Renal cortex interstitium (tissue), 11 donors: ENCODE measurements at regions not wholly inside any gene's neighbourhood (a gene's known extent, or its start where the extent isn't known, plus 50 kb on each side); places are given as distances from the start of the nearest gene placed in this dataset.
"Not testable (repeated sequence)": the region's sequence is repeated elsewhere in the genome, so short reads cannot be mapped to it uniquely, and the experiment has no call there.

Experiments
- DNase-seq, 11 donors: peaks; one replicate each; pipeline ENCODE4 v3.0.0-alpha.2; 2013; ENCODE audit warnings: low read depth in 9 of 11, low spot score in 4 of 11; ENCODE audit errors: extremely low read depth in 1 of 11

- DNase-seq = no peak
These were observed 258.6 kb downstream of the KTN1 start for GRCh38 chr14:55838529-55839052.

GRCh38 chr14:55839301-55839947 is 259.4 kb downstream of the KTN1 start:
- DNase-seq = not testable (repeated sequence)

GRCh38 chr14:55840821-55841220 is 260.8 kb downstream of the KTN1 start:
- no peak for DNase-seq

GRCh38 chr14:55841625-55842024 is 261.6 kb downstream of the KTN1 start:
- no peak for DNase-seq

GRCh38 chr14:55843718-55844403 is 263.9 kb downstream of the KTN1 start:
- DNase-seq = no peak

GRCh38 chr14:55845963-55846825 is 266.2 kb downstream of the KTN1 start:
- DNase-seq = no peak

- no peak for DNase-seq
These were observed 266.9 kb downstream of the KTN1 start for GRCh38 chr14:55846826-55847446.

- DNase-seq = no peak
These were observed 267.8 kb downstream of the KTN1 start for GRCh38 chr14:55847766-55848165.

GRCh38 chr14:55848964-55849363 is 269.0 kb downstream of the KTN1 start:
- no peak for DNase-seq

- DNase-seq = no peak
These were observed 268.4 kb upstream of the PELI2 start for GRCh38 chr14:55849833-55850232.

GRCh38 chr14:55850825-55851241 is 267.4 kb upstream of the PELI2 start:
- DNase-seq = no peak

GRCh38 chr14:55851301-55851700 is 266.9 kb upstream of the PELI2 start:
- no peak for DNase-seq

- no peak for DNase-seq
These were observed 266.2 kb upstream of the PELI2 start for GRCh38 chr14:55851961-55852360.

- no peak for DNase-seq
These were observed 262.5 kb upstream of the PELI2 start for GRCh38 chr14:55855751-55856150.

- no peak for DNase-seq
These were observed 259.6 kb upstream of the PELI2 start for GRCh38 chr14:55858604-55859003.

GRCh38 chr14:55861561-55861960 is 256.6 kb upstream of the PELI2 start:
- not testable (repeated sequence) for DNase-seq

GRCh38 chr14:55864890-55865655 is 253.1 kb upstream of the PELI2 start:
- DNase-seq = no peak

- DNase-seq = no peak
These were observed 250.9 kb upstream of the PELI2 start for GRCh38 chr14:55867311-55867710.

GRCh38 chr14:55867719-55868118 is 250.5 kb upstream of the PELI2 start:
- DNase-seq = no peak
